Esophagus muscularis mucosa (tissue), 4 donors: ENCODE measurements at regions not wholly inside any gene's neighbourhood (a gene's known extent, or its start where the extent isn't known, plus 50 kb on each side); places are given as distances from the start of the nearest gene placed in this dataset.

Experiments
- EP300 ChIP-seq: sonication (generic); formaldehyde crosslinking; IDR thresholded peaks from one replicate; pipeline ENCODE4 v1.6.1; 2017; ENCODE audit warnings: antibody characterized with exemption
- POLR2AphosphoS5 ChIP-seq, 2 donors: sonication (generic); formaldehyde crosslinking; IDR thresholded peaks; one replicate each; pipeline ENCODE4 v1.6.1; 2017; ENCODE audit warnings: antibody characterized with exemption in 2 of 2
- TF ChIP-seq, protein P1 (sequence below), 3 experiments: fragments of 200-600 bp in 2 of 3; fragments of 450-650 bp in 1 of 3; sonication (generic) in 2 of 3; IDR thresholded peaks; one replicate each; pipeline ENCODE4 v1.5.1; 2017 to 2019; ENCODE audit warnings: antibody characterized with exemption in 3 of 3, mild to moderate bottlenecking in 2 of 3, moderate library complexity in 1 of 3

DNA sequence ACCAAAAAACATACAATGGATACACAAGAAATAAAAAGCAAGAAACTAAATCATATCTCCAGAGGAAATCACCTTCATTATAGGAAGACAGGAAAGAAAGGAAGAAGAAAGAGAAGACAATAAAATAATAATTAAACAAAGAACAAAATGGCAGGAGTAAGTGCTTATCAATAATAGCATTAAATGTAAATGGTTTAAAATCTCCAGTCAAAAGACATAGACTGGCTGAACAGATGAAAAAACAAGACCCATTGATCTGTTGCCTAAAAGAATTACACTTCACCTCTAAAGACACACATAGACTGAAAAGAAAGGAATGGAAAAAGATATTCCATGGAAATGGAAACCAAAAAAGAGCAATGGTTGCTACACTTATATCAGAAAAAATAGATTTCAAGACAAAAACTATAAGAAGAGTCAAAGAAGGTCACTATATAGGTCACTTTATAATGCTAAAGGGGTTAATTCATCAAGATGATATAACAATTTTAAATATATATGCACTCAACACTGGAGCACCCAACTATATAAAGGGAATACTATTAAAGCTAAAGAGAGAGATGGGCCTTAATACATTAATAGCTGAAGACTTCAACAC, 118.4 kb upstream of the SESN3 start:
- TF ChIP-seq, protein P1, sequence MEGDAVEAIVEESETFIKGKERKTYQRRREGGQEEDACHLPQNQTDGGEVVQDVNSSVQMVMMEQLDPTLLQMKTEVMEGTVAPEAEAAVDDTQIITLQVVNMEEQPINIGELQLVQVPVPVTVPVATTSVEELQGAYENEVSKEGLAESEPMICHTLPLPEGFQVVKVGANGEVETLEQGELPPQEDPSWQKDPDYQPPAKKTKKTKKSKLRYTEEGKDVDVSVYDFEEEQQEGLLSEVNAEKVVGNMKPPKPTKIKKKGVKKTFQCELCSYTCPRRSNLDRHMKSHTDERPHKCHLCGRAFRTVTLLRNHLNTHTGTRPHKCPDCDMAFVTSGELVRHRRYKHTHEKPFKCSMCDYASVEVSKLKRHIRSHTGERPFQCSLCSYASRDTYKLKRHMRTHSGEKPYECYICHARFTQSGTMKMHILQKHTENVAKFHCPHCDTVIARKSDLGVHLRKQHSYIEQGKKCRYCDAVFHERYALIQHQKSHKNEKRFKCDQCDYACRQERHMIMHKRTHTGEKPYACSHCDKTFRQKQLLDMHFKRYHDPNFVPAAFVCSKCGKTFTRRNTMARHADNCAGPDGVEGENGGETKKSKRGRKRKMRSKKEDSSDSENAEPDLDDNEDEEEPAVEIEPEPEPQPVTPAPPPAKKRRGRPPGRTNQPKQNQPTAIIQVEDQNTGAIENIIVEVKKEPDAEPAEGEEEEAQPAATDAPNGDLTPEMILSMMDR (IDR thresholded peaks at IDR 0.05) = no peak
- no peak for TF ChIP-seq POLR2AphosphoS5 (IDR thresholded peaks at IDR 0.05)
- TF ChIP-seq EP300 = no peak
